ENCODE measurements at regions not wholly inside any gene's neighbourhood (a gene's known extent, or its start where the extent isn't known, plus 50 kb on each side); places are given as distances from the start of the nearest gene placed in this dataset.
A peak's percentile ranks its signal among the peaks of the same experiment; 100 is the strongest.

GRCh38 chr5:175094461-175094860 is 349.5 kb downstream of the DRD1 start:
- in situ Hi-C loops (cut with MboI; ENCODE audit: low pct_unique_long_range_greater_than_20kb, low sequenced_read_pairs), result no loop called here
- DNase-seq, result no peak

GRCh38 chr5:175092691-175093090 is 351.3 kb downstream of the DRD1 start:
- DNase-seq, result no peak
- in situ Hi-C loops (cut with MboI; ENCODE audit: low pct_unique_long_range_greater_than_20kb, low sequenced_read_pairs), result no loop called here

GRCh38 chr5:175088963-175089362 is 355.0 kb downstream of the DRD1 start:
- no peak for DNase-seq
- in situ Hi-C loops (cut with MboI; ENCODE audit: low pct_unique_long_range_greater_than_20kb, low sequenced_read_pairs), result no loop called here

- in situ Hi-C loops (cut with MboI; ENCODE audit: low pct_unique_long_range_greater_than_20kb, low sequenced_read_pairs), result no loop called here
- no peak for DNase-seq
Measured at GRCh38 chr5:175082866-175083590, 358.6 kb downstream of the MSX2 start.

- in situ Hi-C loops (cut with MboI; ENCODE audit: low pct_unique_long_range_greater_than_20kb, low sequenced_read_pairs), result no loop called here
- no peak for DNase-seq
Measured at GRCh38 chr5:175082346-175082745, 358.0 kb downstream of the MSX2 start.

- in situ Hi-C loops (cut with MboI; ENCODE audit: low pct_unique_long_range_greater_than_20kb, low sequenced_read_pairs), result no loop called here
- DNase-seq, result no peak
Measured at GRCh38 chr5:175079707-175080106, 355.3 kb downstream of the MSX2 start.

GRCh38 chr5:175070283-175070682 is 345.9 kb downstream of the MSX2 start:
- DNase-seq, result no peak
- in situ Hi-C loops (cut with MboI; ENCODE audit: low pct_unique_long_range_greater_than_20kb, low sequenced_read_pairs), result no loop called here

- in situ Hi-C loops (cut with MboI; ENCODE audit: low pct_unique_long_range_greater_than_20kb, low sequenced_read_pairs), result no loop called here
Measured at GRCh38 chr5:175060257-175060656, 335.9 kb downstream of the MSX2 start.

DNA sequence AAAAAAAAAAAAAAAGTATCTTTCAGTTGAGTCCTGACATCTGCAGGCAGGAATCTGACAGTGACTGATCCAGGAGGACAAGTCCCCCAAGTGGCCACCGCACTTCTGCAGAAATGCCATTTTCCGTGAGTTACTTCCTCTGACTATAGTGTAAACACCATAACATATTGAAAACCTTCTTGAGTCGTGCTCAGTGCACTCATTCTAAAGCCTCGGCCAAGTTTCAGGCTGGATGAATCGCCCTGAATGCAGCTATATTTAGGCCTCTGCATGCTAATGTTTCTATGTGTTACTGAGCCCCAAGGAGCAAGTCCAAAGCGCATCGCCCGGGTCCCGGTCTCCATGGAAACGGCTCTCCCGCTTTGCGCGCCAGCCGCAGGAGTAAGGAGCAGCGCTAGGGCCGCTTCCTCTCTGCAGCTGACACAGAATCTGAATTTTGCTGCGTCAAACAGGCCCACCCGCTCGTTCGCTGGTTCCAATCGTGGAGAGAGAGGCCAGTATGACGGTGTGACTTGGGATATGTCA is 335.4 kb downstream of the MSX2 start:
- peak; percentile 4 for DNase-seq
- in situ Hi-C loops (cut with MboI; ENCODE audit: low pct_unique_long_range_greater_than_20kb, low sequenced_read_pairs), result no loop called here

More at GRCh38 chr5:175060257-175060656, 335.9 kb downstream of the MSX2 start:
- DNase-seq, result no peak

- no peak for DNase-seq
- in situ Hi-C loops (cut with MboI; ENCODE audit: low pct_unique_long_range_greater_than_20kb, low sequenced_read_pairs), result no loop called here
Measured at GRCh38 chr5:175056831-175057230, 332.4 kb downstream of the MSX2 start.

DNA sequence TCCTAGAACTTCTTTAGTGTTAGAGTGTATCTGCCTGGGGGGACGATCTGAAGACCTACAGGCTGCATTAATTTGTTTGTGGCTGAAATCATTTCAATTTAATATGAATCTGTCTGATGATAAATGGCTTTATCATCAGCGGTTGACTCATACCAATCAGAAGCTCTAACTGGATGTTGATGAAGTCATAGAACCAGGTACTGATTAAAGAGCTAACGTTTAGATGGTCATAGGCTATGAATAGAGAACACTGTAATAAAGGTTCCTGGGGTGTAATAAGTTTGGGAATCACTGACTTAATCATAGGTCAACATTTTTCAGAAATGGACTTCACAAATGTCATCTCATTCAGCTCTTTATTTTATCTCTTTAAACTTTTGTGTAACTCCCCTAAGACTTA is 329.9 kb downstream of the MSX2 start:
- in situ Hi-C loops (cut with MboI; ENCODE audit: low pct_unique_long_range_greater_than_20kb, low sequenced_read_pairs), result no loop called here
- no peak for DNase-seq

DNA sequence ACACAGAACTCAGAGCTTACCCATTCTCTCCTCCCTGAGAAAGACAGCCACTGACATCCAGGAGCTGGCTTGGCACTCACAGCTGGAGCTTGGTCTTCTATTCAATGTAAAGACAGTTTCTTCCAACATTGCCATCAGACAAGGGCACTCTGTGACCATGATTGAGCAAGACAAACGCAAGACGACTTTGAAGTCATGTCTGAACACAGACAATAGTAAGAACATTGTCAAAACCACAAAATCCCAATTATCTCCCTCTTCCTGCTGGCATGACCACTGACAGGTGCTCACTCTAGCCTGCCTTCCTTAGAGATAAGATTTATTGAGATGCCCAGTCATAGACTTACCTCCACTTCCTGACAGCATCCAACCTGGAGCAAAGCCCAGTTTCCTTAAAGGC is 328.0 kb downstream of the MSX2 start:
- in situ Hi-C loops (cut with MboI; ENCODE audit: low pct_unique_long_range_greater_than_20kb, low sequenced_read_pairs), result no loop called here
- no peak for DNase-seq

GRCh38 chr5:175047048-175047447 is 322.7 kb downstream of the MSX2 start:
- no peak for DNase-seq
- in situ Hi-C loops (cut with MboI; ENCODE audit: low pct_unique_long_range_greater_than_20kb, low sequenced_read_pairs), result no loop called here

DNA sequence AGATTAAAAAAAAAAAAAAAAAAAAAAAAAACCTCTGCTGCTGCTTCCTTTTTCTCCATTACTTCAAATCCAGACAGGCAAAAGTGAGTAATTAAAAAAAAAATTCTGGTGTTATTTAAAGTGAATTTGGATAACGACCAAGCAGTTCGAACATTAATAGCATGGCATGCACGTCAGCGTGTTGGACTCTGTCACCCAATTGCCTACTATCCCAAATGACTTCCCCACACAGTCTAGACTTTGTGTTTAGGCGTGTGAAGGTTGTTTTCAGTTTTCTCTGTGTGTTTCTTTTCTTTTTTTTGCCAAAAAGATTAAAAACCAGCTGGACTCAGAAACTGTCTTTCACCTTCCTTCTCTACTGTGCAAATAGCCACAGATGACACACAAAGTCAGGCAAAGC is 321.4 kb downstream of the MSX2 start:
- in situ Hi-C loops (cut with MboI; ENCODE audit: low pct_unique_long_range_greater_than_20kb, low sequenced_read_pairs), result no loop called here
- DNase-seq, result no peak

DNA sequence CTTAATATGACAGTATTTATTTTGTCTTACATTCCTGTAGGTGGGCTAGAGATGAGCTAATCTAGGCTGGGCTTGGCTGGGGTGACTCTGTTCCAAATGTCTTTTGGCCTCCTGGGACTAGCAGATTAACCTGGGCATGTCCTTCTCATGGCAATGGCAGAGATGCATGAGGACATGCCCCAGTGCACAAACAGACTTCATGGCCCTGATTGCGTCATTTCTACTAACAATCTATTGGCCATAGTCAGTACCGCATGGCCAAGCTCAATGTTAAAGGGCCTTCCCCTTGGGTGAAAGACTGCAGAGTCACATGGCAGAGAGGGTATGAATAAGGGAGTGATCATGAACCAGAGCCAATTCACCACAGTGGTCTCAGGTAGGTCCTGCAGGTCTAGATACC is 313.4 kb downstream of the MSX2 start:
- no peak for DNase-seq
- in situ Hi-C loops (cut with MboI; ENCODE audit: low pct_unique_long_range_greater_than_20kb, low sequenced_read_pairs), result no loop called here

GRCh38 chr5:175035882-175036533 is 311.6 kb downstream of the MSX2 start:
- in situ Hi-C loops (cut with MboI; ENCODE audit: low pct_unique_long_range_greater_than_20kb, low sequenced_read_pairs), result no loop called here
- DNase-seq, result no peak

DNA sequence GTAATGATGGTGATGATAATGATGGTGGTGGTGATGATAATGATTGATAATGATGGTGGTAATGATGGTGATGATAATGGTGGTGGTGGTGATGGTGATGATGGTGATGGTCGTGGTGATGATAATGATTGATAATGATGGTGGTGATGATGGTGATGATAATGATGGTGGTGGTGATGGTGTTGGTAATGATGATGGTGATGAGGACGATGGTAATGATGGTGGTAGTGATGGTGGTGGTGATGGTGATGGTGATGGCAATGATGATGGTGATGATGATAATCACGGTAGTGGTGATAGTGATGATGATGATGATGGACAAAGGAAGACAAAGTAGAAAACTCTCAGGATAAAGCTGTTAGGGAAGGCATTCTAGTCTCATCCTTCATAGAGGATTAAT is 310.5 kb downstream of the MSX2 start:
- no peak for DNase-seq
- in situ Hi-C loops (cut with MboI; ENCODE audit: low pct_unique_long_range_greater_than_20kb, low sequenced_read_pairs), result no loop called here

DNA sequence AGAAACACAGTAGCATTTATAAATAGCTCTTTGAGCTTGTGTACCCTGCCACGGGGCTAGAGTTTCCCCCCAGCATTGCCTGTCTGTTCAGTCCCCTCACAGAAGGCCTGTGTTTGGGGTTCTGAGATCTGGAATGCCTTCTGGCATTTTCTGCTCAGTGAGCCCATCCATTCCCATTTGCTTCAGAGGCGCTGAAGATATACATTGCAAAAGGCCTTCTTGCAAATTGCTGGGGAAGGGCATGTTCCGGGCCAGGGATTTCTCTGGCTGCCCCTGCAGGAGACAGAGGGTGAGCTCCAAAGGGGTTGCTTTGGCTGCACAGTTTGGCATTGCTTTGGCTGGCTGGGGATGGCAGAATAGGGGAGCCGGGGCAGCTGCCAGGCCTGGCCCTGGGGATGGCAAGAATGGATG is 308.4 kb downstream of the MSX2 start:
- in situ Hi-C loops (cut with MboI; ENCODE audit: low pct_unique_long_range_greater_than_20kb, low sequenced_read_pairs), result no loop called here
- no peak for DNase-seq

DNA sequence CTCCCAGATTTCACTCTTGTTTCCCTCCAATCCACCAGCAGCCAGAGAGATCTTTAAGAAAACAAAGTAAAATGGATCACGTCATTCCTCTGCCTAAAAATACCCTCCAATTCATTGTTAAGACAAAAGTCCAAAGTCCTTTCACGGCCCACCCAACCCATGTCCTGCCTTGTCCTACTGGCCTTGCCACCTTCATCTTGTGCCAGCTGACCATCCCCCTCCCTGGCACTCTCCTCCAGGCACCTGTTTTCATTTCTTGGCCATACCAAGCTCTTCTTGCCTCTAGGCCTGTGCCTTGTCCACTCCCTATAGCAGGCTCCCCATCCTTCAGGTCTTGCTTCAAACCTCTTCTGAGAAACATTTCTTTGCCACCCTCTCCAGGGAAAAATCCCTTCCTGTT is 307.6 kb downstream of the MSX2 start:
- no peak for DNase-seq
- in situ Hi-C loops (cut with MboI; ENCODE audit: low pct_unique_long_range_greater_than_20kb, low sequenced_read_pairs), result no loop called here

DNA sequence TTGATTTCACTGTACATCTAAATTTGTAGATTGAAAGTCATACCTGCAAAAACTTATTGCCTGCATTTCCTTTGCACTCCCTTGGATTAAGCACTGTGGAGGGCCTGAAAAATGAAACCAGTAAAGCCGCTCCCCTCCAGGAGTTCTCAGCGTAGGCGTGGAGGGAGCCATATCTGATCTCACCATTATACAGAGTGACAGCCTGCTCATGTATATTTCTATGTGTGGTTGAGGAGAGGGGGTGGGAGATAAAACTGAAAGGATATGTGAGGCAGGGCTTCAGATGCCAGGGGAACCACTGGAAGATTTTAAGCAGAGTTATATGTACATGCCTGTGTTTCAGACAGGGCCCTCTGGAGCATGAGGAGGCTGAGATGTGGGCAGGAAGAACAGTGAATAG is 303.0 kb downstream of the MSX2 start:
- no peak for DNase-seq
- in situ Hi-C loops (cut with MboI; ENCODE audit: low pct_unique_long_range_greater_than_20kb, low sequenced_read_pairs), result no loop called here

DNA sequence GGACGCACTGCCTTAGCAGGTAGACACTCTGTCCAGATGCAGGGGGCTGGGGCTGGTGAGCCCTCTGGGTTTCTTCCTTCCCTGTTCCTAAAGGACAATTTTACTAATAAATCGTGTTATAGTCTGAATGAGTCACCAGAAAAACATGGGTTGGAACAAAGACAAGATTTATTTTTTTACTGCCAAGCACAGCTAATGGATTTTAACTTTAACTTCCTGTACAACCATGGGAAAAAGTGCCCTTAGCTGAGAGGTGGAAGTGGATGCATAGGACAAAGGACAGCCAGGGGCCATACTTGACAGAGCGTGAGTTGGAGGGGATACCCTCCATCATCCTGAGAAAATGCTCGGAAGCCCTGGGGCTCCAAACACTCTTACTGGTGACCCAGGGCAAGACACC is 300.7 kb downstream of the MSX2 start:
- no peak for DNase-seq
- in situ Hi-C loops (cut with MboI; ENCODE audit: low pct_unique_long_range_greater_than_20kb, low sequenced_read_pairs), result no loop called here

Measured in KBM-7 (cell line).